SK-N-SH (cell line): ENCODE measurements at regions not wholly inside any gene's neighbourhood (a gene's known extent, or its start where the extent isn't known, plus 50 kb on each side); places are given as distances from the start of the nearest gene placed in this dataset.

ENCODE experiments used
- CTCF ChIP-seq: fragments of 200-600 bp; sonication (generic); IDR thresholded peaks from 2 replicates; pipeline ENCODE4 v1.6.1; 2017; ENCODE audit warnings: antibody characterized with exemption, mild to moderate bottlenecking, moderate library complexity
- SMC3 ChIP-seq: IDR thresholded peaks from 2 replicates; pipeline ENCODE4 v1.6.1; 2012; ENCODE audit warnings: low read depth, low read length, improper control_type of control experiment

- TF ChIP-seq CTCF: no peak
- no peak for TF ChIP-seq SMC3
Measured at GRCh38 chr6:25083784-25084507, 148.2 kb upstream of the RIPOR2 start.
